ENCODE measurements at regions not wholly inside any gene's neighbourhood (a gene's known extent, or its start where the extent isn't known, plus 50 kb on each side); places are given as distances from the start of the nearest gene placed in this dataset.
"Not testable (repeated sequence)": the region's sequence is repeated elsewhere in the genome, so short reads cannot be mapped to it uniquely, and the experiment has no call there.

DNA sequence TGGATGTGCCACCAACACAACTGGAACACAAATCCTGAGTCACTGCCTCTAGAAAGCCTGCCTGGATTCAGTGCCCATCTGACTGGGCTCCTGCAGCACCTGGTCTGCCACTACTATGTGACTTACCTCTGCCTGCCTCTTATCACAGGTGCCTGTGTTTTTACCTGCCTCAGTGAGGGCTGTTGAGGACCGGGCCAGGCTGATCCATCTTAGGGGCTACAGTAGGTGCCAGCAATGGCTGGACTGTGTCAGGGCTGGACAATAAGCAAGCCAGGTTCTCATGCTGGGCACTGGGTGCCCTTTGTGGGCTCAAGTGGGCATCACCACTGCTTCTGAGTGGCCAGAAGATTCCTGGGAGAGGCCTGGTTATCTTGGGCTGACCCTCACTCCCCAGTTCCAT, 948.6 kb upstream of the TPTE start:
- not testable (repeated sequence) for DNase-seq

DNA sequence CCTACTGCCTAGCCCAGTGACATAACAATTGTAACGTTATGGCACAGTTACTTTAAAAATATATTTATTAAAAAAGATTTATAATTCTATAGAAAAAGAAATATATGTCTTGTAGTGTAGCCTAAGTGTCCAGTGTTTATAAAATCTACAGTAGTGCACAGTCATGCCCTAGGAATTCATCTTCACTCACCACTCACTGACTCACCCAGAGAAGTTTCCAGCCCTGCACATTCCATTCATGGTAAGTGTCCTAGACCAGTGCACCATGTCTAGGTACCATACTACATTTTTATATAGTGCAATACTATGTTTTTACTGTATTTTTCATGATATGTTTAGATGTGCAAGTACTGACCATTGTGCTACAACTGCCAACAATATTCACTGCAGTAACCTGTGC, 947.9 kb upstream of the TPTE start:
- DNase-seq = not testable (repeated sequence)

DNA sequence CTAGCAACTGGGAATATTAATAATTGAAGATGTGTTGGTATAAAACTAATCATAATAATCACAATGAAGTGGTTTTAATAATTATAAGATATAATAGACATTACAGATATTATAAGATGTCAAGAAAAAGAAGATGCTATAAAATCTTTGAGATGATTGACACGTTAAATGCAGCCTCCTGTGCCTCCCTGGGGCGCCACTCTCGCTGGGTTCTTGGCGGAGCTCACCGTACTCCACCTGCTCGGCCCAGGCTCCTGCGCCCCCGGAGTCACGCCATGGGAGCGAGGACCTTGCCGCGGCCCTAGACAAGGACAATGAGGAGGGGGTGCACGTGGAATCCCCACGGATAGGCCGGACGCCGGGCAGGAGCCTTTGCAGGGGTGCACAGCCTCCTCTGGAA, 942.1 kb upstream of the TPTE start:
- DNase-seq = not testable (repeated sequence)

DNA sequence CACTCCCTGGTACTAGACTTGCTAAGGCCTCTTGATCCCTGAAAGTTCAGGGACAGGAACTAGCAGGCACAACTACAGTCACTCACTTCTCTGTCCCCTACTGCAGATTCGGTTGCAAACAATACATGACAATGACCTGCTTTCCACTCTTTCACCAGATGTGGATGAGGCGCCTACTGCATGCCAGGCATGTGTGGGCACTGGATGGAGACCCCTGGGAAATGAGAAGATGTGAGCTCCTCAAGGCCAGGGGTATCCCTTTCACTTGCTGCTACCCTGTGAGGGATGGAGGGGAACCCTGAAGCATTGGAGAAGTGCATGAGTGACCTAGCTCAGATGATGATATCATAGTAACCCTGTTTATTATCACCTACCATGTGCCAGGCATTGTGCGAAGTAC, 933.4 kb upstream of the TPTE start:
- DNase-seq = not testable (repeated sequence)

DNA sequence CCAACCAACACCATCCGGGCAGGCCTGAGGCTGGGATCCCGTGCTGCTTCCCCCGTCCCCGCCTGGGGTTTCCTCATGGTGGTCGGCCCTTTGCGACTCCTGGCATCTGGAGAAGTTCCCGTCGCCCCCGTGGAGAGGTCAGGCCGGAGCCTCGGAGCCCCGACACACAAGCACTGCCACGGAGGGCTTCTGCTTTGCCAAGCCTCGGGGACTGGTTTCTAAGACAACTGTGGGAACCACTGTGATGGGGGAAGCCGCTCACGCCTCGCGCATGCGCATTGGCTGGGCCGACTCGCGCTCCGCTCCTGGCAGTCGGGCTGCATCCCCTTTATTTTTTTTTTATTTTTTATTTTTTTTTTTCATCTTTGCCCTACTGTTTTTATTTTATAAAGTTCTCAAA, 928.8 kb upstream of the TPTE start:
- not testable (repeated sequence) for DNase-seq

DNA sequence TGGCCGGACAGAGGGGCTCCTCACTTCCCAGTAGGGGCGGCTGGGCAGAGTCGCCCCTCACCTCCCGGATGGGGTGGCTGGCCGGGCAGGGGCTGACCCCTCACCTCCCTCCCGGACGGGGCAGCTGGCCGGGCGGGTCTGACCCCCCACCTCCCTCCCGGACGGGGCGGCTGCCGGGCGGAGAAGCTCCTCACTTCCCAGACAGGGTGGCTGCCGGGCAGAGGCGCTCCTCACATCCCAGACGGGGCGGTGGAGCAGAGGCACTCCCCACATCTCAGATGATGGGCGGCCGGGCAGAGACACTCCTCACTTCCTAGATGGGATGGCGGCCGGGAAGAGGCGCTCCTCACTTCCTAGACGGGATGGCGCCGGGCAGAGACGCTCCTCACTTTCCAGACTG, 927.7 kb upstream of the TPTE start:
- DNase-seq = not testable (repeated sequence)

DNA sequence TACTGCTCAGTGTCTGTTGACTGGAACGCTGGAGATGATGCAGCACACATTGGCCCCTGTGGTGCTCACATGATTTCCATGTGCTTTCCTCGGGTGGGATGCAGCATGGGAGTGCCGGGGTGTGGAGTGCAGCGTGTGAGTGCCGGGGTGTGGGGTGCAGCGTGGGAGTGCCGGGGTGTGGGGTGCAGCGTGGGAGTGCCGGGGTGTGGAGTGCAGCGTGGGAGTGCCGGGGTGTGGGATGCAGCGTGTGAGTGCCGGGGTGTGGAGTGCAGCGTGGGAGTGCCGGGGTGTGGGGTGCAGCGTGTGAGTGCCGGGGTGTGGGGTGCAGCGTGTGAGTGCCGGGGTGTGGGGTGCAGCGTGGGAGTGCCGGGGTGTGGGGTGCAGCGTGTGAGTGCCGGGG, 907.4 kb upstream of the TPTE start:
- DNase-seq = not testable (repeated sequence)

DNA sequence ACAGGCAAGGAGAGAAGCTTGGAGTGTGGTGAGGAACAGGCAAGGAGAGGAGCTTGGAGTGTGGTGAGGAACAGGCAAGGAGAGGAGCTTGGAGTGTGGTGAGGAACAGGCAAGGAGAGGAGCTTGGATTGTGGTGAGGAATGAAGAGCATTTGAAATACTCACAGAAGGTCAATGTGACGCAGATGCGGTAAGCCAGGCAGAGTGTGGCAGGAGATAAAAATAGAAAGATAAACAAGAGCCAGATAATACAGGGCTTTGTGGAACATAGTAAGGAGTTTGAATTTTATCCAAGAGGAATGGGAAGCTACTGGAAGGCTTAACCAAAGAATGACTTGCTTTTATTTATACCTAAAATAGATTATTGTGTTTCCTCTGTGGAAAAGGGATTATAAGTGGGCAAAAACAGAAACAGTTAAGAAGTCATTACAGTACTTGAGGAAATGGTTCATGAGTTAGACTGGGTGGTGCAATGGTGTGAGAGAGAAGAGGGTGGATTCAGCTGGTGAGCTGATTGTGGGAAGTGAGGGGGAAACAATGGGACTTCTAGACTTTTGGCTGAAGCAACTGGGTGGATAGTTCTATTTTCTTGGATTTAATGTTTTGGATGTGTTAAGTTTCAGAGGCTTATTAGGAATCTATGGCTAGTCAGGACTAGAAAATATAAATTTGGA, 900.1 kb upstream of the TPTE start:
- not testable (repeated sequence) for DNase-seq

DNA sequence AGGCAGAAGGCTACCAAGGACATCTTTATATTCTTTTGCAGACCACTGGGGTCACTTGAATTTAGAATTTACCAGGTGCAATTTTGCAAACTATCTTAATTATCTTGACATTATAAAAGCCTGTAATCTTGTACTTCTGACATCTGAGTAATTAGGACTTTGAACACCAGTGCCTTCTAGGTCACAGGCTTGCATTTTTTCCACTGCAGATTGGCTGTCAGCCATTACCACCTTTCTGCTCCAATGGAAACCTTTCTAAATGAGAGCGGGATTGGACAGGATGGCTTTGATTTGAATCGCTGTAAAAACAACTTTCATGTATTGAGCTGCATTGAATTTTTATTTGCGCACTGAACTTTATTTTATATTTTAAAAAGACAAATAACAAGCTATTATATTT, 893.3 kb upstream of the TPTE start:
- DNase-seq = not testable (repeated sequence)

DNA sequence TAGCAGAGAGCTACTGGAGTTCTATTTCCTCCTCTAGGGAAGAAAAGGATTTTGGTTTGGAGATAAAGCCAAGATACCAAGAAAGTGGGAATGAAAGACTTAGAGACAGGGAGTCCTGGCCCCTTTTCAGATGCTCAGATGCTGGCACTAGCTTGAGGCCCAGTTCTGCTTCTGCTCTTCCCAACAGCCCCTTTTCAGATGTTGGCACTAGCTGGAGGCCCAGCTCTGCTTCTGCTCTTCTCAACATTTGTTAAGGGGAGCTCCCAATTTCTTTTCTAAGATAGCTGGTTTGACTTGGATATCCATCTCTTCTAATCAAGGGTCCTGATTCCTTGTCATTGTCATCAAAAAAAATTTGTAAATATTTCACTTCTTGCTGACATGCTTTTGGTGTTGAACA, 874.0 kb upstream of the TPTE start:
- not testable (repeated sequence) for DNase-seq

DNA sequence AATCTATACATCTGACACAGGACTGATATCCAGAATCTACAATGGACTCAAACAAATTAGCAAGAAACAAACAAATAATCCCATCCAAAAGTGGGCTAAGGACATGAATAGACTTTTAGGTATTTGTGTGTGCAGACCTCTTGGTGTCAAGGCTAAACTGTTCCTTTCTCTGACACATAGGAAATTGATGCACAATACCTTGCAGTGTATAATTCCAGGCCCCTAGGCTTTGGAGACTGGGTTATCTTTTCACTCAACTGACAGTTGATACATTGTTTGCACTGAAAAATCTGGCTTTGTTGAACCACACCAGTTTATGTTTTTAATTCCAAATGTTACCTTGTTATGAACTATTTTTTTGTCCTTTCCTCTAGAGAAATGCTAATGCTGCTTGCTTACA, 873.1 kb upstream of the TPTE start:
- not testable (repeated sequence) for DNase-seq

DNA sequence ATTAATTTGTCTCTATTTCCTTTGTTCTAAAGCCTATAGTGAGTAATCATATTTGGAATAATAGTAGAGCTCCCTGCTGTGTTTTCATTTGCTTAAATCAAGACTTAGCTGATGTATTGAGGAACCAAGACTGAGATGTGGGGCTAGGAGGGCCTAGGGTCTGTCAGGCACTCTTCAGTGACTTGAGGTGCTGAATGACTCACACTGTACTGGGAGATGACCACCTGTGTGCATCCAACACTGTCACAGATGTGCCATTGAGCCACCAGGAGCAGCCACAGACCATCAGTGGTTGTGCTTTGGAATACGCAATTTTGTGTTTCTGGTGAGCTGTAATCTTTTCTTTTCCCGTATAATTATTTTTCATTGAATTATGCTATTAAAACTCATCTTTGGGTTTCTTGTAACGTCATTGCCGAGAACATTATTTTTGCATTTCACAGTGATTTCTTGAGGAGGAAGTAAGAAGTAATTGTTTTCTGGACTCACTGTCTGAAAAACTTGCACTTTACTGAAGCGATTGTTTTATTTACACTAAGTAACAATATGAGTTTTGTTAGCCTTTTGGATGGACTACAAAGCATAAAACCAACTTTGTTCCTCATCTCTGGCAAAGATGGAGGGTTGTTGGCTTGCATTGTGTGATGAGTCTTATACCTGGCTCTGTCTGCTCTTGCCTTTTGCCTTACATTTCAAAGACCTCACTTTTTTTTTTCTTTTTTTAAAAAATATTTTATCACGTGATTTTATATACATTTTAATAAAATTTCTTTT, 872.2 kb upstream of the TPTE start:
- DNase-seq = not testable (repeated sequence)

DNA sequence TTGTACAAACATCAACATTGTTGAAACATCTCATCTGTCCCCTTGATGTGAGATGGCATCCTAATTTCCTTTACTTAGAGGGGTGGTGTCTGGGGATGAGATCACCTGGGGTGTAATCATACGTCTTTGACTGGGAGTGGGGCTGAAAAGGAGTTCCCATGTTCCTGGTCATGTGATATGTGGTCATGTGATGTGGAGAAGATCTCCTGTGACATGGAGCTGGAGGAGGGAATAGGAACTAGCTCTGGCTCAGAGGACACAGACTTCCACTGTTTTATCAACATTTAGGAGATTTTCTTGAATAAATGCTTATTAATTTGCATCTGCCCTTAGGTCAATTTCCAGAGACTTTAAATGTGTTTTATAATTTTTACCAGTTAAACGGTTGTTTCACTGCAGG, 868.6 kb upstream of the TPTE start:
- DNase-seq = not testable (repeated sequence)

DNA sequence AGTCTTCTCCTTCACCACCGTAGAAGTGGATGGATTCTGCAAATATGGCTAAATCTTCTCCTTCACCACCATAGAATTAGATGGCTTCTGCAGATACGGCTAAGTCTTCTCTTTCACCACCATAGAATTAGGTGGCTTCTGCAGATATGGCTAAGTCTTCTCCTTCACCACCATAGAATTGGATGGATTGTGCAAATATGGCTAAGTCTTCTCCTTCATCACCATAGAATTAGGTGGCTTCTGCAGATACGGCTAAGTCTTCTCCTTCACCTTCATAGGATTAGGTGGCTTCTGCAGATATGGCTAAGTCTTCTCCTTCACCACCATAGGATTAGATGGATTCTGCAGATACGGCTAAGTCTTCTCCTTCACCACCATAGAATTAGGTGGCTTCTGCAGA, 866.2 kb upstream of the TPTE start:
- not testable (repeated sequence) for DNase-seq

DNA sequence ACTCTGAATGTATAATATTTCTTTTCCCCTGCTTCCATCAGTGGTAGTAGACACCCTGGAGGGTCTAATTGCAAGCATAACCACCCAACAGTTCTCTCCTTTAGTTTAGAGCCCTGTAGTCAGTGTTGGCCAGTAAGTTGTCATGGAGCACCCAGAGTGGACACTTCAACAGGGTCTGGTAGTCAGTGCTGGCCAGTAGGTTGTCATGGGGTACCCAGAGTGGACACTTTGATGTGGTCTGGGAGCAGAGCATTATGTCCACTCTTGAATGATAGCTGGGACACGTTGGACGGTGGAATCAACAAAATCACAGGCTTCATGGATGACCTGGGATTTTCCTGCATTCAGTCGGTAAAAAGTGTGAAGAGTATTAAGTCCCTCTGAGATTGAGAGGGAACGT, 864.9 kb upstream of the TPTE start:
- not testable (repeated sequence) for DNase-seq

DNA sequence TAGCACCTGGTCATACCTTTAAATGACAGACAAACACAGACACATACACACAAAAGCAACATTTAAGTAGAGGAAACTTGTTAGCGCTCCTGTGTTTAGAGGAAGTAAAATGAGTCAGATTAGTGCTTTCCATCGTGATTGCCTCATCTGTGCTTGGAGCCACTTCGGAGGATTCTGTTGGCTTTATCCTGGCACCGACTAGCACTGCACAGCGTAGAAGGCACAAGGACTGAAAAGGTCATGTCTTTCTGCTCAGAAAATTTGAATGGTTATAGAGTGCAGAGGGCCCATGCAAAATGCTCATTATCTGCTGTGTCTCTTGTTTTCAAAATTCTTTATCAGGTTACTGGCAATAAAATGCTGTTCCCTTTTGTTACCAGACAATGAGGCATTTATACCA, 863.6 kb upstream of the TPTE start:
- DNase-seq = not testable (repeated sequence)

DNA sequence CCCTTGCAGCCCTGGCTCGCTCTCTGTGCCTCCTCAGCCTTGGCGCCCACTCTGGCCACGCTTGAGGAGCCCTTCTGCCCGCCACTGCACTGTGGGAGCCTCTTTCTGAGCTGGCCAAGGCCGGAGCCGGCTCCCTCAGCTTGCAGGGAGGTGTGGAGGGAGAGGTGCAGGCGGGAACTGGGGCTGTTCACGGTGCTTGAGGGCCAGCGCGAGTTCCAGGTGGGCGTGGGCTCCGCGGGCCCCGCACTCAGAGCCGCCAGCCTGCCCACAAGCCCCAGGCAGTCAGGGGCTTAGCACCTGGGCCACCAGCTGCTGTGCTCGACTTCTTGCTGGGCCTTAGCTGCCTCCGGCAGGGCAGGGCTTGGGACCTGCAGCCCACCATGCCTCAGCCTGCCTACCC, 861.5 kb upstream of the TPTE start:
- not testable (repeated sequence) for DNase-seq

DNA sequence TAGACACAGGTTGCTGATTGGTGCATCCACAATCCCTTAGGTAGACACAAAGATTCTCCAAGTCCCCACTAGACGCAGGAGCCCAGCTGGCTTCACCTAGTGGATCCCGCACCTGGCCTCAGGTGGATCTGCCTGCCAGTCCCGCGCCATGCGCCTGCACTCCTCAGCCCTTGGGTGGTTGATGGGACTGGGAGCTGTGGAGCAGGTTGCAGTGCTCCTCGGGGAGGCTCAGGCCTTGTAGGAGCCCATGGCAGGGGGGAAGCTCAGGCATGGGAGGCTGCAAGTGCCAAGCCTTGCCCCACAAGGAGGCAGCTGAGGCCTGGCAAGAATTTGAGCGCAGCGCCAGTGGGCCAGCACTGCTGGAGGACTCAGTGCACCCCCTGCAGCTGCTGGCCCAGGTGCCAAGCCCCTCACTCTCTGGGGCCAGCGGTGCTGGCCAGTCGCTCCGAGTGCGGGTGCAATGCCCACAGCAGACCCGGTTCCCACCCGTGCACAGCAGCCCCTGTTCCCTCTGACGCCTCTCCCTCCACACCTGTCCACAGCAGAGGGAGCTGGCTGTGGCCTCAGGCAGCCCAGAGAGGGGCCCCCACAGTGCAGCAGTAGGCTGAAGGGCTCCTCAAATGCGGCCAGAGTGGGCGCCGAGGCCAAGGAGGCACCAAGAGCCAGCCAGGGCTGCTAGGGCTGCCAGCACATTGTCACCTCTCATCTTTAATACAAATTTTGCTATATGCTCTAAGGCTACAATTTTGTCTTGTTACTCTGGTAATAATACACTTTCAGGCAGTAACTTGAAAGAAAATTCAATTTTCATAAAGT, 857.3 kb upstream of the TPTE start:
- not testable (repeated sequence) for DNase-seq

DNA sequence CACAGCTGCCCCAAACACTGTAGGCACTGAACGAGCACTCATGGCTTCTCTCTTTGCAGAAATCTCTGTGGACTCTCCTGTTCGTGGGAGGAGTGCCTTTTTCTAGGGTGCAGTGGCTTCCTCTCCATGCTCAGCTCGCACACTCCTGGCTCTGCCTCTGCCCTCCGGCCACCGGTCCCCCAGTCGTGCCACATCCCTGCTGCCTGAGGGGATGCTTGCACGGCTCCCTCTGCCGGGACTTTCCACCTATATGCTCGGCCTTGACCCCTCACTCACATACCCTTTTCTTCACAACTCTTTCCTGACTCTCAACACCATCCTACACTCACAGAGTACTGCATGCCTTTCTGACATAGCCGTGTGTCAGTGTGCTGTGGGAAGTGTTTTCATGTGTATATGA, 845.6 kb upstream of the TPTE start:
- not testable (repeated sequence) for DNase-seq

DNA sequence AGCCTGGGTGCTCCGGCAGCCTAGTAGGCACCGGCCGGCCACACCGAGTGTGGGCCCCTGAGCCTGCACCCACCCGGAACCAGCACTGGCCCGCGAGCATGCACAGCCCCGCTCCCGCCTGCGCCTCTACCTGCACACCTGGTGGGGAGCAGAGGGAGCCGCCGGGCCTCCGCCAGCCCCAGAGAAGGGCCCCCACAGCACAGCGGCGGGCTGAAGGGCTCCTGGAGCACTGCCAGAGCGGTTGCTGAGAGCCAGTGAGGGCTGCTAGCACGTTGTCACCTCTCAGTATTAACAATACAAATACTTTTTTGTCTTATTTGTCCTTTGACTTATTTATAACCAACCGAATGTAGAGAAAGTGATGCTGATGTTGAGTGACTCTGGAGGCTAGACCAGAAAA, 842.4 kb upstream of the TPTE start:
- not testable (repeated sequence) for DNase-seq

DNA sequence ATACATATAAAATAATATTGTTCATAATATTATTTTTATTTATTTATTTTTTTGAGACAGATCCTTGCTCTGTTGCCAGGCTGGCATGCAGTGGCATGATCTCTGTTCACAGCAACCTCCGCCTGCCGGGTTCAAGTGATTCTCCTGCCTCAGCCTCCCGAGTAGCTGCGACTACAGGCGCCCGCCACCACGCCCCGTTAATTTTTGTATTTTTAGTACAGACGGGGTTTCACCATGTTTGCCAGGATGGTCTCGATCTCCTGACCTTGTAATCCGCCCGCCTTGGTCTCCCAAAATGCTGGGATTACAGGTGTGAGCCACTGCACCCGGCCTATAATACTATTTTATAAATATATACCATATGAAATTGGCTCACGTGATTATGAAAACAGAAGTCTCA, 832.4 kb upstream of the TPTE start:
- DNase-seq = not testable (repeated sequence)

DNA sequence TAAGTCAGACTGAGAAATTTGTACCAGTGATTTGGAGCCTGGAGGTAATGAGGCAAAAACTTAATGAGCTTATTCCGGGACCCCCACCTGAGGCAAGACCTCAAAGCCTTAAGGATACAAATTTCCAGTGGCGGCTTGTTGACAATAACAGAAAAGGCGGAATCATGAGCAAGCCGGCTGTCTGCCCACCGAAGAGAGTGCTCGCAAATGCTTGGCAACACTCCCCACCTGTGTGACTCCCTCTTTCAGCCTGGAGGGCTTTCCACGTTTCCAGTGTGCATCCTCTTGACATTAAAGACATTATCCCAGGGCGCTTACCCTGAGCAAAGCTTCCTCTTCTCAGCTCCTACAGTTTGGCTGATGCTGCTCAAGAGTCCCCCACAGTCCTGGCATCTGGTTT, 830.4 kb upstream of the TPTE start:
- not testable (repeated sequence) for DNase-seq

DNA sequence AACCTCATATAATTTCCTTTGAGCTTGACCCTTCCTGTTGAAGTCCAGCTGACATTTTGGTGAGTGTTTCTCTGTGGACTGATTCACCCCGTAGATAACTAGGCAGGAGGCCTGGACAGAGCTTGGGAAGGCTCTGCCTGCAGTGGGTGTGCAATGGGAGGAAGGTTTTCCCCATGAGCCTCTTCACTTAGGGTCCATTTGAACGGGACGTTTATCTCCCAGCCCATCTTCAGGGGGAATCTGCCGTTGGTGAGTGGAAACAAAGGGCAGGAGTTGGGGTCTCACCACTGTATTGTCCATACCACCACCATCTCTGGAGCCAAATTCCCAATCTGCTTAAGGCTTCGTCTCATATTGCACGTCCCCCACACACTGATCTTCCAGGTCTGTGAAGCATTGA, 825.6 kb upstream of the TPTE start:
- DNase-seq = not testable (repeated sequence)

DNA sequence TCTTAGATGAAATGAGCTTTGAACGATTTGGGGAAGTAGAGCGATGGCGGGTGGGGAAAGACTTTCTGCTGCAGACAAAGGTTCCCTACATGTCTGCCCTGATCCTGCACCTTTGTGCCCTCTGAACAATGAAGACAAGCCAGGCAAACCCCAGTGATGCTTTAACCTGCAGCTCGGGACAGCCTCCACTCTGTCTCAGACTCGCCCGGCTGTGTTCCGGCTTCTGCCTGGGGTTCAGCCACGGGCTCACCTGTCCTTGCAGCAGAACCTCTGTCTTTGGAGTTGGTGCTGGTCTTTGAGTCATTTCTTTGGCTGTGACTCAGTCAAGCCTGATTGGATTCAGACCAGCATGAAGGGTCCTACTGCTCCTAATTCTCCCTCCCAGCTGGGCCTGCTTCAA, 823.6 kb upstream of the TPTE start:
- not testable (repeated sequence) for DNase-seq

All from stimulated activated CD4-positive, alpha-beta T cell treated with anti-CD3 and anti-CD28 coated beads, Interleukin-4, amount 100 ng/mL, for 1 hour (primary cell).